HG02678 (cell line): ENCODE measurements at regions not wholly inside any gene's neighbourhood (a gene's known extent, or its start where the extent isn't known, plus 50 kb on each side); places are given as distances from the start of the nearest gene placed in this dataset.

Experiments used
- ATAC-seq: cut with Tn5 transposase; IDR thresholded peaks from one replicate; pipeline ENCODE4 v1.9.1; 2021; ENCODE audit warnings: mild to moderate bottlenecking, moderate library complexity; ENCODE audit not compliant: unreplicated experiment

DNA sequence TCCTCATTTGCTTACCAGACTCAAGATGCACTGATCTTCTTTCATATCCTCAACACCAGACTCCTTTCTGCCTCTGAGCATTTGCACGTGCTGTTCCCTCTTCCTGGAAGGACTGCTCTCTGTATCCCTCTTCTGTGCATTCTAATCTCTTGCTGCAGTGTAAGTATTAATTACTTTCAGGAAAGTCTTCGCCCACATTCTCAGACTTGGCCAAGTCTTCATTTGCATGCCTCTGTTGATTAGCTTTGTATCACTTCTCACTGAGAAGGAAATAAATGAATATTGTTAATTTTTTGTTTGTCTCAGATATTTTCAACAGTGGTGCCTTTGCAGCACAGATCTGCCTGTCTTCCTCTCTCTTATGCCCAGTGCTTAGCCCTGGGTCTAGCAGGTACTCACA lies 50.3 kb upstream of the RAB3GAP2 start:
- ATAC-seq, result no peak
